GM12878 (cell line): ENCODE measurements at regions not wholly inside any gene's neighbourhood (a gene's known extent, or its start where the extent isn't known, plus 50 kb on each side); places are given as distances from the start of the nearest gene placed in this dataset.

ENCODE experiments used
- ATAC-seq: fragments of 200-7000 bp; cut with Tn5 transposase; 3 replicates; pipeline ENCODE4 v1.9.1; 2020; ENCODE audit warnings: mild to moderate bottlenecking, moderate library complexity
- BruUV-seq: library from RNA; stranded (reverse); fragments of 400-500 nt; replicated peaks from 2 replicates; lab custom pipeline; 2021; lab: Mats Ljungman, UMichigan
- CTCF ChIA-PET: fragments of 300-600 bp; sonication (Branson Sonifier 250); formaldehyde crosslinking; extraction: SDS; loops from one replicate; lab custom pipeline; 2021; ENCODE audit warnings: inconsistent platforms; lab: Yijun Ruan, JAX
- POLR2A ChIA-PET: fragments of 350-600 bp; formaldehyde crosslinking; extraction: SDS; loops from one replicate; lab custom pipeline; 2021; ENCODE audit warnings: inconsistent platforms; lab: Charles Lee
- RAD21 ChIA-PET: fragments of 300-600 bp; sonication (Branson Sonifier 250); formaldehyde crosslinking; loops from one replicate; lab custom pipeline; 2023; ENCODE audit warnings: antibody characterized with exemption; ENCODE audit not compliant: unreplicated experiment; lab: Charles Lee
- SMC1A ChIA-PET: fragments of 300-600 bp; sonication (Branson Sonifier 250); formaldehyde crosslinking; loops from one replicate; lab custom pipeline; 2023; ENCODE audit not compliant: unreplicated experiment, uncharacterized antibody; lab: Charles Lee
- DNase-seq: peaks from one replicate; pipeline ENCODE4 v3.0.0-alpha.2; 2011; ENCODE audit warnings: low read depth, low spot score
- FAIRE-seq: peaks from 3 replicates; lab custom pipeline; 2011; peaks lifted over from hg19 to GRCh38; lab: Jason Lieb, UNC
- H2AFZ ChIP-seq: 2 replicates; pipeline ENCODE4 v1.6.0; 2011; ENCODE audit warnings: low read depth, low read length, control low read depth; ENCODE audit not compliant: control insufficient read depth
- H3K27ac ChIP-seq: 2 replicates; pipeline ENCODE4 v1.5.1; 2011; ENCODE audit warnings: control low read depth; ENCODE audit not compliant: control insufficient read depth, insufficient read depth
- H3K27me3 ChIP-seq, 2 experiments: replicated peaks in 1 of 2; 2 replicates each; pipeline versions ENCODE4 v1.6.0 to v1.6.1; 2011; ENCODE audit warnings: low read length in 1 of 2; ENCODE audit not compliant: control insufficient read depth in 2 of 2, insufficient read depth in 2 of 2
- H3K36me3 ChIP-seq, 2 experiments: 2 replicates each; pipeline ENCODE4 v1.5.1; 2011; ENCODE audit warnings: low read length in 1 of 2; ENCODE audit not compliant: control insufficient read depth in 2 of 2, insufficient read depth in 2 of 2
- H3K4me1 ChIP-seq: 2 replicates; pipeline ENCODE4 v1.6.1; 2011; ENCODE audit warnings: mild to moderate bottlenecking, low read length, moderate library complexity, mixed read lengths; ENCODE audit not compliant: control insufficient read depth, insufficient read depth
- H3K4me2 ChIP-seq: 2 replicates; pipeline ENCODE4 v1.6.0; 2011; ENCODE audit warnings: control low read depth; ENCODE audit not compliant: control insufficient read depth, insufficient read depth
- H3K4me3 ChIP-seq: fragments of 200-600 bp; sonication (generic); 2 replicates; pipeline ENCODE4 v1.5.1; 2016
- H3K79me2 ChIP-seq: 2 replicates; pipeline ENCODE4 v1.6.0; 2011; ENCODE audit warnings: low read length; ENCODE audit not compliant: control insufficient read depth, insufficient read depth
- H3K9ac ChIP-seq: 2 replicates; pipeline ENCODE4 v1.8.0; 2011; ENCODE audit warnings: low read length, control low read depth, mixed read lengths; ENCODE audit not compliant: control insufficient read depth, insufficient read depth
- H3K9me3 ChIP-seq: replicated peaks from 3 replicates; pipeline ENCODE4 v1.5.1; 2011; ENCODE audit warnings: mild to moderate bottlenecking, low read length; ENCODE audit not compliant: control insufficient read depth, insufficient read depth
- H4K20me1 ChIP-seq: 2 replicates; pipeline ENCODE4 v1.6.0; 2011; ENCODE audit not compliant: control insufficient read depth, insufficient read depth
- BMI1 ChIP-seq: fragments of 450-650 bp; IDR thresholded peaks from 2 replicates; pipeline ENCODE4 v1.6.1; 2016; ENCODE audit warnings: mild to moderate bottlenecking, moderate library complexity, borderline replicate concordance
- CHD1 ChIP-seq: IDR thresholded peaks from 2 replicates; pipeline ENCODE4 v1.6.1; 2012; ENCODE audit warnings: low read depth, low read length, improper control_type of control experiment
- CTCF ChIP-seq, 3 experiments: IDR thresholded peaks in 2 of 3; conservative IDR thresholded peaks in 1 of 3; 2 replicates each; pipeline ENCODE4 v1.5.1; 2011; ENCODE audit warnings: low read depth in 3 of 3, low read length in 3 of 3, mild to moderate bottlenecking in 3 of 3, control low read depth in 2 of 3, moderate library complexity in 2 of 3, inconsistent platforms in 1 of 3, mixed read lengths in 1 of 3; ENCODE audit not compliant: control insufficient read depth in 2 of 3, insufficient read depth in 1 of 3; ENCODE audit errors: extremely low read depth in 1 of 3
- IKZF1 ChIP-seq: fragments of 450-650 bp; conservative IDR thresholded peaks from 2 replicates; pipeline ENCODE4 v1.6.1; 2017; ENCODE audit warnings: antibody characterized with exemption, mild to moderate bottlenecking
- IKZF2 ChIP-seq, 2 experiments: fragments of 450-650 bp; IDR thresholded peaks; 2 replicates each; pipeline ENCODE4 v1.6.1; 2017; ENCODE audit warnings: mild to moderate bottlenecking in 2 of 2, moderate library complexity in 2 of 2
- NBN ChIP-seq: fragments of 450-650 bp; IDR thresholded peaks from 2 replicates; pipeline ENCODE4 v1.6.1; 2016
- NR2F1 ChIP-seq: fragments of 450-650 bp; conservative IDR thresholded peaks from 2 replicates; pipeline ENCODE4 v1.6.1; 2017; ENCODE audit warnings: mild to moderate bottlenecking
- NRF1 ChIP-seq: conservative IDR thresholded peaks from 2 replicates; pipeline ENCODE4 v1.6.1; 2011; ENCODE audit warnings: mild to moderate bottlenecking, low read depth, low read length, improper control_type of control experiment
- PML ChIP-seq: IDR thresholded peaks from 2 replicates; pipeline ENCODE4 v1.6.1; 2012; ENCODE audit warnings: low read length, inconsistent platforms
- RELA ChIP-seq: fragments of 450-650 bp; IDR thresholded peaks from 2 replicates; pipeline ENCODE4 v1.8.0; 2014; ENCODE audit warnings: borderline replicate concordance; ENCODE audit not compliant: partially characterized antibody
- SUPT20H ChIP-seq: IDR thresholded peaks from 2 replicates; pipeline ENCODE4 v1.6.1; 2011; ENCODE audit warnings: low read depth, mild to moderate bottlenecking, low read length, moderate library complexity, borderline replicate concordance; ENCODE audit not compliant: control insufficient read depth
- TCF3 ChIP-seq: IDR thresholded peaks from 2 replicates; pipeline ENCODE4 v1.6.1; 2012; ENCODE audit warnings: low read depth, mild to moderate bottlenecking, low read length, borderline replicate concordance; ENCODE audit not compliant: insufficient read depth
- YY1 ChIP-seq: IDR thresholded peaks from 2 replicates; pipeline ENCODE4 v1.6.1; 2011; ENCODE audit warnings: low read depth, mild to moderate bottlenecking, low read length
- ZSCAN29 ChIP-seq: fragments of 450-650 bp; IDR thresholded peaks from 2 replicates; pipeline ENCODE4 v1.6.1; 2017; ENCODE audit warnings: mild to moderate bottlenecking, moderate library complexity
- WGBS: methylation state at CpG from one replicate; pipeline ENCODE4 v1.1.6; 2016; ENCODE audit warnings: low lambda C conversion rate; ENCODE audit not compliant: insufficient replicate concordance, insufficient coverage; ENCODE audit errors: missing lambda C conversion rate; 5-methylcytosine and 5-hydroxymethylcytosine counted together
- in situ Hi-C: fragments of 300-500 bp; cut with MboI; formaldehyde crosslinking; loops from 9 replicates; pipeline ENCODE4 v1.14.3; 2018; ENCODE audit warnings: mixed read lengths
- intact Hi-C: fragments of 100-400 bp; cut with micrococcal nuclease; formaldehyde crosslinking; loops from one replicate; pipeline ENCODE4 v1.14.2; 2022; ENCODE audit not compliant: unreplicated experiment

- POLR2A ChIA-PET, result interaction anchor here (0.6 kb wide), 2 partner anchors 14 to 297 kb away, joined by 3 read pairs; no protein-coding TSS in a partner anchor
- intact Hi-C loops, result no loop called here
- Histone ChIP-seq H3K4me1 (peaks cover 3% of the 10 kb centered on the region; the same call in 1 of the 2 replicates), H3K79me2 (no peaks in the 10 kb centered on the region), H3K9me3 (no peaks in the 10 kb centered on the region), H4K20me1 (no peaks in the 10 kb centered on the region), H3K4me3 (peak overlapping the region; percentile 51), H3K9ac (peak overlapping the region; percentile 49), H3K36me3 (no peaks in the 10 kb centered on the region), H2AFZ (peak overlapping the region; percentile 90), H3K27me3 (no peaks in the 10 kb centered on the region), H3K27ac (no peak overlapping the region), H3K4me2 (peak overlapping the region; percentile 52)
- CTCF ChIA-PET, result interaction anchor here (1.1 to 1.9 kb wide), 5 partner anchors 16 to 109 kb away, joined by 3 to 7 read pairs (median 5); no protein-coding TSS in a partner anchor
- FAIRE-seq, result no peak
- 93% methylated on average over 2 of the region's 2 CpGs for WGBS
- SMC1A ChIA-PET, result interaction anchor here (1.0 to 1.5 kb wide), 7 partner anchors 13 to 145 kb away, joined by 3 to 4 read pairs (median 3); no protein-coding TSS in a partner anchor
- TF ChIP-seq NRF1 (no peak), RELA (no peak)
- no peak for DNase-seq
- no peak for ATAC-seq
- in situ Hi-C loops, result no loop called here
- BruUV-seq, result no TSS peak
- RAD21 ChIA-PET, result interaction anchor here (0.8 to 1.7 kb wide), 6 partner anchors 26 to 106 kb away, joined by 3 to 10 read pairs (median 4); partner anchors contain the start of gene DDHD1
Observed at GRCh38 chr14:53218161-53218560, 65.0 kb upstream of the DDHD1 start.

GRCh38 chr14:53217316-53217994 is 64.3 kb upstream of the DDHD1 start:
- H3K36me3 ChIP-seq, result no peaks in the 10 kb centered on the region
- peak overlapping the region; percentile 49 for H3K9ac ChIP-seq
- WGBS, result under 1% methylated on average over 30 of the region's 39 CpGs
- CTCF ChIA-PET, result interaction anchor here (0.6 to 1.9 kb wide), 8 partner anchors 13 to 198 kb away, joined by 3 to 7 read pairs (median 4); no protein-coding TSS in a partner anchor
- H3K27me3 ChIP-seq, result no peaks in the 10 kb centered on the region
- H2AFZ ChIP-seq, result peak overlapping the region; percentile 90
- intact Hi-C loops (no loop called here), in situ Hi-C loops (no loop called here)
- FAIRE-seq (no peak), ATAC-seq (peak; percentile 99), DNase-seq (peak; percentile 28)
- H3K79me2 ChIP-seq, result no peaks in the 10 kb centered on the region
- peak overlapping the region; percentile 51 for H3K4me3 ChIP-seq
- peak overlapping the region; percentile 52 for H3K4me2 ChIP-seq
- H3K4me1 ChIP-seq, result peaks cover 3% of the 10 kb centered on the region; the same call in 1 of the 2 replicates
- no TSS peak for BruUV-seq
- H3K27ac ChIP-seq, result peak overlapping the region; percentile 15; the same call in 1 of the 2 replicates
- H3K9me3 ChIP-seq, result no peaks in the 10 kb centered on the region
- RAD21 ChIA-PET, result interaction anchor here (0.8 to 1.7 kb wide), 8 partner anchors 26 to 392 kb away, joined by 3 to 10 read pairs (median 3); partner anchors contain the start of gene DDHD1
- SMC1A ChIA-PET, result interaction anchor here (0.8 to 1.5 kb wide), 10 partner anchors 14 to 144 kb away, joined by 3 to 4 read pairs (median 3); no protein-coding TSS in a partner anchor
- H4K20me1 ChIP-seq, result no peaks in the 10 kb centered on the region
- POLR2A ChIA-PET, result interaction anchor here (0.6 kb wide), 2 partner anchors 13 to 296 kb away, joined by 3 read pairs; no protein-coding TSS in a partner anchor
- TF ChIP-seq PML (0 out of 2 replicates have a peak, but pooled peaks have one; percentile 24), TCF3 (0 out of 2 replicates have a peak, but pooled peaks have one; percentile 17), IKZF2 (IDR thresholded peaks at IDR 0.05) (peak in 1 of 2 experiments; percentile 27; a peak in 1 of 4 replicates), ZSCAN29 (no peak), YY1 (0 out of 2 replicates have a peak, but pooled peaks have one; percentile 40), SUPT20H (no peak), NBN (no peak), NR2F1 (0 out of 2 replicates have a peak, but pooled peaks have one; percentile 26), BMI1 (no peak), IKZF1 (peak; percentile 59), CTCF (IDR thresholded peaks at IDR 0.05 in 2 of 3, conservative IDR thresholded peaks at IDR 0.05 in 1 of 3; ENCODE audit: control insufficient read depth in 2 of 3, extremely low read depth in 1 of 3, insufficient read depth in 1 of 3, low read depth in 3 of 3, low read length in 3 of 3) (peak; percentile 40 to 66 (median 45); a peak in 5 of 6 replicates), CHD1 (no peak)
